IMR-90 (cell line): ENCODE measurements at regions not wholly inside any gene's neighbourhood (a gene's known extent, or its start where the extent isn't known, plus 50 kb on each side); places are given as distances from the start of the nearest gene placed in this dataset.

Experiments used
- ATAC-seq: fragments of 200-7000 bp; cut with Tn5 transposase; 2 replicates; pipeline ENCODE4 v1.9.1; 2020; ENCODE audit warnings: low read depth, mild to moderate bottlenecking, moderate library complexity
- BruUV-seq: library from RNA; stranded (reverse); fragments of 400-500 nt; replicated peaks from 2 replicates; lab custom pipeline; 2021; lab: Mats Ljungman, UMichigan
- CTCF ChIA-PET: fragments of 300-600 bp; formaldehyde crosslinking; extraction: SDS; loops from one replicate; lab custom pipeline; 2021; ENCODE audit warnings: antibody characterized with exemption; lab: Yijun Ruan, JAX
- POLR2A ChIA-PET: fragments of 300-600 bp; sonication (Branson Sonifier 250); formaldehyde crosslinking; loops from one replicate; lab custom pipeline; 2022; ENCODE audit warnings: antibody characterized with exemption; ENCODE audit not compliant: unreplicated experiment; lab: Charles Lee
- DNase-seq: peaks from one replicate; pipeline ENCODE4 v3.0.0; 2013
- H2AFZ ChIP-seq: replicated peaks from 2 replicates; pipeline ENCODE3; 2013; ENCODE audit warnings: low read length, mild to moderate bottlenecking; ENCODE audit not compliant: poor library complexity
- H2AK5ac ChIP-seq: 2 replicates; pipeline ENCODE4 v1.6.1; 2013; ENCODE audit warnings: low read depth, low read length, inconsistent platforms
- H2AK9ac ChIP-seq: replicated peaks from 2 replicates; pipeline ENCODE3; 2013; ENCODE audit warnings: mild to moderate bottlenecking, low read depth, low read length, moderate library complexity; ENCODE audit not compliant: poor library complexity
- H2BK120ac ChIP-seq: 2 replicates; pipeline ENCODE4 v1.6.1; 2013; ENCODE audit warnings: low read depth, low read length, inconsistent platforms
- H2BK15ac ChIP-seq: 3 replicates; pipeline ENCODE4 v1.6.1; 2013; ENCODE audit warnings: low read depth, low read length, inconsistent platforms
- H2BK20ac ChIP-seq: 2 replicates; pipeline ENCODE4 v1.6.1; 2013; ENCODE audit warnings: low read depth, mild to moderate bottlenecking, inconsistent platforms, low read length, moderate library complexity
- H2BK5ac ChIP-seq: 2 replicates; pipeline ENCODE4 v1.6.1; 2013; ENCODE audit warnings: mild to moderate bottlenecking, low read depth, low read length, inconsistent platforms; ENCODE audit not compliant: poor library complexity, severe bottlenecking
- H3K14ac ChIP-seq: replicated peaks from 2 replicates; pipeline ENCODE4 v1.6.1; 2013; ENCODE audit warnings: low read depth, low read length, inconsistent platforms
- H3K18ac ChIP-seq: 2 replicates; pipeline ENCODE4 v1.6.1; 2013; ENCODE audit warnings: low read depth, low read length, control low read depth
- H3K23ac ChIP-seq: 2 replicates; pipeline ENCODE4 v1.6.1; 2013; ENCODE audit warnings: low read depth, low read length, inconsistent platforms
- H3K27ac ChIP-seq: 2 replicates; pipeline ENCODE4 v1.5.1; 2013; ENCODE audit warnings: mild to moderate bottlenecking, control low read depth, low read length; ENCODE audit not compliant: insufficient read depth
- H3K27me3 ChIP-seq: 2 replicates; pipeline ENCODE4 v1.6.1; 2013; ENCODE audit warnings: low read length; ENCODE audit not compliant: control insufficient read depth, insufficient read depth
- H3K36me3 ChIP-seq: 2 replicates; pipeline ENCODE4 v1.6.1; 2013; ENCODE audit warnings: low read length, mixed read lengths; ENCODE audit not compliant: control insufficient read depth, insufficient read depth
- H3K4ac ChIP-seq: 2 replicates; pipeline ENCODE4 v1.6.1; 2013; ENCODE audit warnings: low read depth, low read length, inconsistent platforms
- H3K4me1 ChIP-seq: 2 replicates; pipeline ENCODE4 v1.6.1; 2013; ENCODE audit warnings: low read length, mixed read lengths; ENCODE audit not compliant: control insufficient read depth, insufficient read depth
- H3K4me2 ChIP-seq: 2 replicates; pipeline ENCODE4 v1.6.1; 2013; ENCODE audit warnings: low read depth, mild to moderate bottlenecking, control low read depth, low read length, moderate library complexity
- H3K4me3 ChIP-seq: 2 replicates; pipeline ENCODE4 v1.5.1; 2013; ENCODE audit warnings: low read depth, mild to moderate bottlenecking, control low read depth, low read length, moderate library complexity; ENCODE audit not compliant: insufficient read depth
- H3K56ac ChIP-seq: 2 replicates; pipeline ENCODE4 v1.6.1; 2013; ENCODE audit warnings: low read length, inconsistent platforms; ENCODE audit not compliant: insufficient read depth; ENCODE audit errors: extremely low read depth
- H3K79me1 ChIP-seq, 2 experiments: 2 replicates each; pipeline ENCODE4 v1.6.1; 2013; ENCODE audit warnings: low read length in 2 of 2, inconsistent platforms in 1 of 2, low read depth in 1 of 2
- H3K9ac ChIP-seq: 2 replicates; pipeline ENCODE4 v1.6.1; 2013; ENCODE audit warnings: low read depth, low read length, control low read depth
- H3K9me1 ChIP-seq: 2 replicates; pipeline ENCODE4 v1.6.1; 2013; ENCODE audit warnings: low read length, inconsistent platforms; ENCODE audit not compliant: insufficient read depth
- H3K9me3 ChIP-seq: 2 replicates; pipeline ENCODE4 v1.6.1; 2013; ENCODE audit warnings: low read length; ENCODE audit not compliant: control insufficient read depth, insufficient read depth
- H4K20me1 ChIP-seq: 2 replicates; pipeline ENCODE4 v1.6.1; 2013; ENCODE audit warnings: low read length, inconsistent platforms; ENCODE audit not compliant: insufficient read depth
- H4K5ac ChIP-seq: 2 replicates; pipeline ENCODE4 v1.6.1; 2013; ENCODE audit warnings: mild to moderate bottlenecking, low read depth, low read length, control low read depth
- H4K8ac ChIP-seq, 2 experiments: 2 replicates each; pipeline ENCODE4 v1.6.1; 2013; ENCODE audit warnings: low read depth in 2 of 2, low read length in 2 of 2, control low read depth in 1 of 2, inconsistent platforms in 1 of 2
- H4K91ac ChIP-seq: 2 replicates; pipeline ENCODE4 v1.6.1; 2013; ENCODE audit warnings: low read depth, low read length, inconsistent platforms; ENCODE audit not compliant: insufficient read depth
- BHLHE40 ChIP-seq: fragments of 150-350 bp; IDR thresholded peaks from 2 replicates; pipeline ENCODE4 v1.6.1; 2016; ENCODE audit warnings: mild to moderate bottlenecking, low read depth, low read length
- CEBPB ChIP-seq: IDR thresholded peaks from 2 replicates; pipeline ENCODE4 v1.6.1; 2012; ENCODE audit warnings: low read depth, low read length, improper control_type of control experiment
- CHD1 ChIP-seq: IDR thresholded peaks from 2 replicates; pipeline ENCODE4 v1.6.1; 2012; ENCODE audit warnings: low read depth, low read length, improper control_type of control experiment
- ELK1 ChIP-seq: fragments of 150-350 bp; IDR thresholded peaks from 2 replicates; pipeline ENCODE4 v1.6.1; 2016; ENCODE audit warnings: low read depth, mild to moderate bottlenecking, low read length, moderate library complexity, borderline replicate concordance
- MAFK ChIP-seq: IDR thresholded peaks from 2 replicates; pipeline ENCODE4 v1.6.1; 2012; ENCODE audit warnings: low read depth, low read length, improper control_type of control experiment
- MAZ ChIP-seq: IDR thresholded peaks from 2 replicates; pipeline ENCODE4 v1.6.1; 2012; ENCODE audit warnings: low read depth, mild to moderate bottlenecking, low read length, improper control_type of control experiment, moderate library complexity, borderline replicate concordance
- MXI1 ChIP-seq: IDR thresholded peaks from 2 replicates; pipeline ENCODE4 v1.6.1; 2012; ENCODE audit warnings: low read depth, mild to moderate bottlenecking, low read length, moderate library complexity, borderline replicate concordance
- NFE2L2 ChIP-seq: fragments of 150-350 bp; IDR thresholded peaks from 2 replicates; pipeline ENCODE4 v1.6.1; 2016; ENCODE audit warnings: low read depth, mild to moderate bottlenecking, low read length
- POLR2A ChIP-seq: IDR thresholded peaks from 2 replicates; pipeline ENCODE4 v1.6.1; 2012; ENCODE audit warnings: mild to moderate bottlenecking, low read depth, low read length
- RAD21 ChIP-seq: IDR thresholded peaks from 2 replicates; pipeline ENCODE4 v1.6.1; 2012; ENCODE audit warnings: low read length, improper control_type of control experiment
- RFX5 ChIP-seq: IDR thresholded peaks from 2 replicates; pipeline ENCODE4 v1.8.0; 2012; ENCODE audit warnings: low read depth, mild to moderate bottlenecking, low read length, moderate library complexity
- SMC3 ChIP-seq: fragments of 150-350 bp; IDR thresholded peaks from 2 replicates; pipeline ENCODE4 v1.6.1; 2016; ENCODE audit warnings: low read depth, mild to moderate bottlenecking, antibody characterized with exemption, low read length, moderate library complexity
- USF2 ChIP-seq: fragments of 150-350 bp; IDR thresholded peaks from 2 replicates; pipeline ENCODE4 v1.6.1; 2017; ENCODE audit warnings: mild to moderate bottlenecking, antibody characterized with exemption, low read length, low read depth
- WGBS, 2 experiments: methylation state at CpG; one replicate each; pipeline versions ENCODE4 v1.1.5 to v1.1.7; 2013; ENCODE audit warnings: missing lambda C conversion rate in 2 of 2; ENCODE audit not compliant: insufficient read length in 1 of 2; ENCODE audit errors: extremely low coverage in 2 of 2; 5-methylcytosine and 5-hydroxymethylcytosine counted together
- dilution Hi-C: fragments of 300-500 bp; cut with HindIII; formaldehyde crosslinking; loops from one replicate; pipeline ENCODE4 v1.14.3; 2018; ENCODE audit warnings: low sequenced_read_pairs; ENCODE audit not compliant: unreplicated experiment
- in situ Hi-C: fragments of 300-500 bp; cut with MboI; formaldehyde crosslinking; loops from 3 replicates; pipeline ENCODE4 v1.14.3; 2019; ENCODE audit warnings: low sequenced_read_pairs, inconsistent platforms, mixed read lengths
- intact Hi-C: fragments of 100-400 bp; cut with micrococcal nuclease; formaldehyde crosslinking; loops from 2 replicates; pipeline ENCODE4 v1.10.0; 2022
- TF ChIP-seq, protein P1 (sequence below): conservative IDR thresholded peaks from 2 replicates; pipeline ENCODE4 v1.5.1; 2012; ENCODE audit warnings: mild to moderate bottlenecking, low read depth, low read length, improper control_type of control experiment

GRCh38 chr2:43157506-43158246 lies 68.7 kb downstream of the ZFP36L2 start:
- Histone ChIP-seq H4K8ac (peak overlapping the region in 1 of 2 experiments; percentile 96; a peak in 2 of 4 replicates), H2AK5ac (peak overlapping the region; percentile 82; the same call in 1 of the 2 replicates), H3K18ac (no peak overlapping the region), H4K20me1 (no peaks in the 10 kb centered on the region), H3K23ac (peak overlapping the region; percentile 43; the same call in 1 of the 2 replicates), H2AK9ac (peak overlapping the region; percentile 91), H3K14ac (peak overlapping the region; percentile 37; the same call in 1 of the 2 replicates), H3K4ac (peak overlapping the region; percentile 52), H4K91ac (no peak overlapping the region), H3K27me3 (no peaks in the 10 kb centered on the region), H3K4me1 (peaks cover 18% of the 10 kb centered on the region), H3K27ac (peak overlapping the region; percentile 34; the same call in 1 of the 2 replicates), H3K9me3 (no peaks in the 10 kb centered on the region), H2BK120ac (peak overlapping the region; percentile 88), H3K56ac (no peak overlapping the region; the same call in 1 of the 2 replicates), H2BK15ac (0 out of 3 replicates have a peak overlapping the region, but pooled peaks have one; percentile 20), H4K5ac (no peak overlapping the region; the same call in 1 of the 2 replicates), H3K9me1 (peaks cover 12% of the 10 kb centered on the region; the same call in 1 of the 2 replicates), H3K9ac (no peak overlapping the region), H3K36me3 (no peaks in the 10 kb centered on the region), H2AFZ (peak overlapping the region; percentile 35), H3K4me3 (no peak overlapping the region), H2BK20ac (peak overlapping the region; percentile 17), H3K79me1 (no peaks in the 10 kb centered on the region), H2BK5ac (peak overlapping the region; percentile 94), H3K4me2 (no peak overlapping the region)
- ATAC-seq (no peak), DNase-seq (no peak)
- 90% methylated on average over 4 of the region's 14 CpGs; no CpG with 5 or more reads in 1 of the 2 experiments for WGBS, 2 experiments
- no TSS peak for BruUV-seq
- in situ Hi-C loops (no loop called here), dilution Hi-C loops (no loop called here), intact Hi-C loops (loop anchor here (2.0 kb wide), 1 partner anchor 63 kb away; no protein-coding TSS in a partner anchor)
- ChIA-PET CTCF (interaction anchor here (0.8 kb wide), 1 partner anchor 170 kb away, joined by 3 read pairs; no protein-coding TSS in a partner anchor), POLR2A (no interaction called here)
- TF ChIP-seq BHLHE40: no peak
- TF ChIP-seq NFE2L2: no peak
- TF ChIP-seq POLR2A: no peak
- TF ChIP-seq MAFK: no peak
- TF ChIP-seq, protein P1, sequence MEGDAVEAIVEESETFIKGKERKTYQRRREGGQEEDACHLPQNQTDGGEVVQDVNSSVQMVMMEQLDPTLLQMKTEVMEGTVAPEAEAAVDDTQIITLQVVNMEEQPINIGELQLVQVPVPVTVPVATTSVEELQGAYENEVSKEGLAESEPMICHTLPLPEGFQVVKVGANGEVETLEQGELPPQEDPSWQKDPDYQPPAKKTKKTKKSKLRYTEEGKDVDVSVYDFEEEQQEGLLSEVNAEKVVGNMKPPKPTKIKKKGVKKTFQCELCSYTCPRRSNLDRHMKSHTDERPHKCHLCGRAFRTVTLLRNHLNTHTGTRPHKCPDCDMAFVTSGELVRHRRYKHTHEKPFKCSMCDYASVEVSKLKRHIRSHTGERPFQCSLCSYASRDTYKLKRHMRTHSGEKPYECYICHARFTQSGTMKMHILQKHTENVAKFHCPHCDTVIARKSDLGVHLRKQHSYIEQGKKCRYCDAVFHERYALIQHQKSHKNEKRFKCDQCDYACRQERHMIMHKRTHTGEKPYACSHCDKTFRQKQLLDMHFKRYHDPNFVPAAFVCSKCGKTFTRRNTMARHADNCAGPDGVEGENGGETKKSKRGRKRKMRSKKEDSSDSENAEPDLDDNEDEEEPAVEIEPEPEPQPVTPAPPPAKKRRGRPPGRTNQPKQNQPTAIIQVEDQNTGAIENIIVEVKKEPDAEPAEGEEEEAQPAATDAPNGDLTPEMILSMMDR: no peak
- no peak for TF ChIP-seq MXI1
- TF ChIP-seq CHD1: no peak
- TF ChIP-seq USF2: no peak
- TF ChIP-seq ELK1: no peak
- no peak for TF ChIP-seq RAD21
- TF ChIP-seq SMC3: no peak
- TF ChIP-seq RFX5: no peak
- TF ChIP-seq CEBPB: no peak
- TF ChIP-seq MAZ: no peak
